ENCODE measurements at regions not wholly inside any gene's neighbourhood (a gene's known extent, or its start where the extent isn't known, plus 50 kb on each side); places are given as distances from the start of the nearest gene placed in this dataset.
"Not testable (repeated sequence)": the region's sequence is repeated elsewhere in the genome, so short reads cannot be mapped to it uniquely, and the experiment has no call there.

- no peak overlapping the region for H3K4me3 Mint-ChIP-seq (ENCODE audit: unreplicated experiment)
- no peak for DNase-seq (ENCODE audit: low spot score)
- H3K36me3 Mint-ChIP-seq (ENCODE audit: low read depth, unreplicated experiment), result no peaks in the 10 kb centered on the region
- no peaks in the 10 kb centered on the region for H3K27me3 Mint-ChIP-seq (ENCODE audit: unreplicated experiment)
- no peak for TF ChIP-seq CTCF (IDR thresholded peaks at IDR 0.05; ENCODE audit: unreplicated experiment)
- H3K9me3 Mint-ChIP-seq (ENCODE audit: unreplicated experiment), result no peaks in the 10 kb centered on the region
- no peak overlapping the region for H3K27ac Mint-ChIP-seq (ENCODE audit: unreplicated experiment)
- H3K4me1 Mint-ChIP-seq (ENCODE audit: unreplicated experiment), result no peaks in the 10 kb centered on the region
Measured at GRCh38 chr14:85858634-85859033, 328.7 kb downstream of the FLRT2 start.

- H3K27ac Mint-ChIP-seq (ENCODE audit: unreplicated experiment), result no peak overlapping the region
- no peaks in the 10 kb centered on the region for H3K36me3 Mint-ChIP-seq (ENCODE audit: low read depth, unreplicated experiment)
- no peaks in the 10 kb centered on the region for H3K9me3 Mint-ChIP-seq (ENCODE audit: unreplicated experiment)
- DNase-seq (ENCODE audit: low spot score), result no peak
- no peak for TF ChIP-seq CTCF (IDR thresholded peaks at IDR 0.05; ENCODE audit: unreplicated experiment)
- H3K27me3 Mint-ChIP-seq (ENCODE audit: unreplicated experiment), result no peaks in the 10 kb centered on the region
- no peak overlapping the region for H3K4me3 Mint-ChIP-seq (ENCODE audit: unreplicated experiment)
- H3K4me1 Mint-ChIP-seq (ENCODE audit: unreplicated experiment), result no peaks in the 10 kb centered on the region
Measured at GRCh38 chr14:85856430-85856829, 326.5 kb downstream of the FLRT2 start.

GRCh38 chr14:85853996-85854526, 324.1 kb downstream of the FLRT2 start:
- H3K4me3 Mint-ChIP-seq (ENCODE audit: unreplicated experiment), result no peak overlapping the region
- H3K27ac Mint-ChIP-seq (ENCODE audit: unreplicated experiment), result no peak overlapping the region
- H3K27me3 Mint-ChIP-seq (ENCODE audit: unreplicated experiment), result no peaks in the 10 kb centered on the region
- H3K36me3 Mint-ChIP-seq (ENCODE audit: low read depth, unreplicated experiment), result no peaks in the 10 kb centered on the region
- no peak for TF ChIP-seq CTCF (IDR thresholded peaks at IDR 0.05; ENCODE audit: unreplicated experiment)
- H3K4me1 Mint-ChIP-seq (ENCODE audit: unreplicated experiment), result no peaks in the 10 kb centered on the region
- no peaks in the 10 kb centered on the region for H3K9me3 Mint-ChIP-seq (ENCODE audit: unreplicated experiment)
- DNase-seq (ENCODE audit: low spot score), result no peak

- Mint-ChIP-seq H3K9me3 (ENCODE audit: unreplicated experiment) (no peaks in the 10 kb centered on the region), H3K4me1 (ENCODE audit: unreplicated experiment) (no peaks in the 10 kb centered on the region)
Measured at GRCh38 chr14:85852906-85853305, 323.0 kb downstream of the FLRT2 start.

GRCh38 chr14:85852123-85852522, 322.2 kb downstream of the FLRT2 start:
- not testable (repeated sequence) for H3K27ac Mint-ChIP-seq (ENCODE audit: unreplicated experiment); DNase-seq (ENCODE audit: low spot score); H3K36me3 Mint-ChIP-seq (ENCODE audit: low read depth, unreplicated experiment); H3K4me1 Mint-ChIP-seq (ENCODE audit: unreplicated experiment); H3K4me3 Mint-ChIP-seq (ENCODE audit: unreplicated experiment); H3K27me3 Mint-ChIP-seq (ENCODE audit: unreplicated experiment); H3K9me3 Mint-ChIP-seq (ENCODE audit: unreplicated experiment)

More at GRCh38 chr14:85852906-85853305, 323.0 kb downstream of the FLRT2 start:
- Mint-ChIP-seq H3K27me3 (ENCODE audit: unreplicated experiment) (no peaks in the 10 kb centered on the region), H3K4me3 (ENCODE audit: unreplicated experiment) (no peak overlapping the region), H3K27ac (ENCODE audit: unreplicated experiment) (no peak overlapping the region), H3K36me3 (ENCODE audit: low read depth, unreplicated experiment) (no peaks in the 10 kb centered on the region)
- TF ChIP-seq CTCF (IDR thresholded peaks at IDR 0.05; ENCODE audit: unreplicated experiment), result no peak
- DNase-seq (ENCODE audit: low spot score), result no peak

- not testable (repeated sequence) for H3K9me3 Mint-ChIP-seq (ENCODE audit: unreplicated experiment); H3K36me3 Mint-ChIP-seq (ENCODE audit: low read depth, unreplicated experiment); DNase-seq (ENCODE audit: low spot score); H3K4me3 Mint-ChIP-seq (ENCODE audit: unreplicated experiment); H3K27ac Mint-ChIP-seq (ENCODE audit: unreplicated experiment); H3K27me3 Mint-ChIP-seq (ENCODE audit: unreplicated experiment); H3K4me1 Mint-ChIP-seq (ENCODE audit: unreplicated experiment)
Measured at GRCh38 chr14:85830549-85830948, 300.6 kb downstream of the FLRT2 start.

GRCh38 chr14:85829601-85830000, 299.7 kb downstream of the FLRT2 start:
- not testable (repeated sequence) for H3K4me3 Mint-ChIP-seq (ENCODE audit: unreplicated experiment); H3K27me3 Mint-ChIP-seq (ENCODE audit: unreplicated experiment); H3K36me3 Mint-ChIP-seq (ENCODE audit: low read depth, unreplicated experiment); DNase-seq (ENCODE audit: low spot score); H3K27ac Mint-ChIP-seq (ENCODE audit: unreplicated experiment); H3K4me1 Mint-ChIP-seq (ENCODE audit: unreplicated experiment); H3K9me3 Mint-ChIP-seq (ENCODE audit: unreplicated experiment)
